Upper lobe of left lung (tissue), 4 donors: ENCODE measurements at regions not wholly inside any gene's neighbourhood (a gene's known extent, or its start where the extent isn't known, plus 50 kb on each side); places are given as distances from the start of the nearest gene placed in this dataset.

Experiments
- EP300 ChIP-seq, 4 donors: sonication (generic); formaldehyde crosslinking; IDR thresholded peaks; one replicate each; pipeline ENCODE4 v1.5.1; 2017; ENCODE audit warnings: antibody characterized with exemption in 4 of 4, control low read depth in 2 of 4
- TF ChIP-seq, protein P1 (sequence below), 6 experiments: fragments of 450-650 bp in 4 of 6; fragments of 200-600 bp in 2 of 6; sonication (generic) in 2 of 6; IDR thresholded peaks; one replicate each; pipeline ENCODE4 v1.5.1; 2016 to 2019; ENCODE audit warnings: antibody characterized with exemption in 6 of 6

GRCh38 chr2:66066032-66066431 is 368.9 kb upstream of the MEIS1 start:
- TF ChIP-seq, protein P1, sequence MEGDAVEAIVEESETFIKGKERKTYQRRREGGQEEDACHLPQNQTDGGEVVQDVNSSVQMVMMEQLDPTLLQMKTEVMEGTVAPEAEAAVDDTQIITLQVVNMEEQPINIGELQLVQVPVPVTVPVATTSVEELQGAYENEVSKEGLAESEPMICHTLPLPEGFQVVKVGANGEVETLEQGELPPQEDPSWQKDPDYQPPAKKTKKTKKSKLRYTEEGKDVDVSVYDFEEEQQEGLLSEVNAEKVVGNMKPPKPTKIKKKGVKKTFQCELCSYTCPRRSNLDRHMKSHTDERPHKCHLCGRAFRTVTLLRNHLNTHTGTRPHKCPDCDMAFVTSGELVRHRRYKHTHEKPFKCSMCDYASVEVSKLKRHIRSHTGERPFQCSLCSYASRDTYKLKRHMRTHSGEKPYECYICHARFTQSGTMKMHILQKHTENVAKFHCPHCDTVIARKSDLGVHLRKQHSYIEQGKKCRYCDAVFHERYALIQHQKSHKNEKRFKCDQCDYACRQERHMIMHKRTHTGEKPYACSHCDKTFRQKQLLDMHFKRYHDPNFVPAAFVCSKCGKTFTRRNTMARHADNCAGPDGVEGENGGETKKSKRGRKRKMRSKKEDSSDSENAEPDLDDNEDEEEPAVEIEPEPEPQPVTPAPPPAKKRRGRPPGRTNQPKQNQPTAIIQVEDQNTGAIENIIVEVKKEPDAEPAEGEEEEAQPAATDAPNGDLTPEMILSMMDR (IDR thresholded peaks at IDR 0.05), result no peak
- no peak for TF ChIP-seq EP300 (IDR thresholded peaks at IDR 0.05)
